Hypothalamus (tissue), 51 donors: ENCODE measurements at regions not wholly inside any gene's neighbourhood (a gene's known extent, or its start where the extent isn't known, plus 50 kb on each side); places are given as distances from the start of the nearest gene placed in this dataset.
"Not testable (repeated sequence)": the region's sequence is repeated elsewhere in the genome, so short reads cannot be mapped to it uniquely, and the experiment has no call there.

Source experiments
- DNase-seq, 51 donors: peaks; one replicate each; lab custom pipeline; 2025; lab: John Stamatoyannopoulos, UW

- no peak for DNase-seq
Observed at GRCh38 chr7:68958571-68958970, 639.7 kb upstream of the AUTS2 start.

- DNase-seq, result no peak
Observed at GRCh38 chr7:68963552-68963951, 634.7 kb upstream of the AUTS2 start.

- DNase-seq, result no peak
Observed at GRCh38 chr7:68964060-68964459, 634.2 kb upstream of the AUTS2 start.

- no peak for DNase-seq
Observed at GRCh38 chr7:68965351-68965750, 632.9 kb upstream of the AUTS2 start.

GRCh38 chr7:68967598-68967997 lies 630.7 kb upstream of the AUTS2 start:
- DNase-seq, result no peak

- DNase-seq, result no peak
Observed at GRCh38 chr7:68969571-68969970, 628.7 kb upstream of the AUTS2 start.

- no peak for DNase-seq
Observed at GRCh38 chr7:68971634-68972340, 626.5 kb upstream of the AUTS2 start.

GRCh38 chr7:68977385-68978055 lies 620.8 kb upstream of the AUTS2 start:
- DNase-seq, result peak in 1 of 51 donors; percentile 1

- DNase-seq, result no peak
Observed at GRCh38 chr7:68978710-68979109, 619.6 kb upstream of the AUTS2 start.

- no peak for DNase-seq
Observed at GRCh38 chr7:68980011-68980410, 618.3 kb upstream of the AUTS2 start.

- not testable (repeated sequence) for DNase-seq
Observed at GRCh38 chr7:68980432-68980831, 617.8 kb upstream of the AUTS2 start.

- peak in 1 of 51 donors; percentile 7 for DNase-seq
Observed at GRCh38 chr7:68984306-68984705, 614.0 kb upstream of the AUTS2 start.

- DNase-seq, result peak in 1 of 51 donors; percentile 17
Observed at GRCh38 chr7:68994841-68995240, 603.4 kb upstream of the AUTS2 start.

- no peak for DNase-seq
Observed at GRCh38 chr7:68998136-68998535, 600.1 kb upstream of the AUTS2 start.

- no peak for DNase-seq
Observed at GRCh38 chr7:69002416-69002815, 595.9 kb upstream of the AUTS2 start.

- no peak for DNase-seq
Observed at GRCh38 chr7:69012149-69012548, 586.1 kb upstream of the AUTS2 start.

- DNase-seq, result no peak
Observed at GRCh38 chr7:69017208-69017607, 581.1 kb upstream of the AUTS2 start.

GRCh38 chr7:69018200-69018599 lies 580.1 kb upstream of the AUTS2 start:
- DNase-seq, result no peak

GRCh38 chr7:69019437-69019836 lies 578.8 kb upstream of the AUTS2 start:
- DNase-seq, result no peak

- DNase-seq, result no peak
Observed at GRCh38 chr7:69020536-69020935, 577.7 kb upstream of the AUTS2 start.

- no peak for DNase-seq
Observed at GRCh38 chr7:69025249-69025648, 573.0 kb upstream of the AUTS2 start.

- DNase-seq, result no peak
Observed at GRCh38 chr7:69032848-69033247, 565.4 kb upstream of the AUTS2 start.
